ENCODE measurements at regions not wholly inside any gene's neighbourhood (a gene's known extent, or its start where the extent isn't known, plus 50 kb on each side); places are given as distances from the start of the nearest gene placed in this dataset.

DNA sequence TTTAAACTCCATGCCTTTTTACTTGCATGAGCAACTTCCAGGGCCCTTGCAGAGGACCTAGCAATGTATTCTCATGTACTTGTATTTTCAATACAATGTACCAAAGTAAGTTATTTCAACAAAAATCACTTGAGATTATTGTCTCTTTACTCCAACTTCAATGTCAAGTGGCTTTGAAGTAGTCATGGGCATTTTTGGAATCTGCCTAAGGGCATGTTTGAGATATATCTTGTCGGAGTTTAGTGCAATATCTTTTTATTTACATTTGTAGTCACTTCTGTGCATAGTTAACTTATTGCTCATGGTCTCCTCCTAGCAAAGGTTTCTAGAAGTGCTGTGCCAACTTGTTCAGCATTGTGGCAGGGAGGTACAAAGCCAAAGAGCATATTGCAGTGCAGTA lies 508.7 kb upstream of the SEMA3D start:
- H2AFZ ChIP-seq (ENCODE audit: control insufficient read depth, low read length), result no peak overlapping the region

DNA sequence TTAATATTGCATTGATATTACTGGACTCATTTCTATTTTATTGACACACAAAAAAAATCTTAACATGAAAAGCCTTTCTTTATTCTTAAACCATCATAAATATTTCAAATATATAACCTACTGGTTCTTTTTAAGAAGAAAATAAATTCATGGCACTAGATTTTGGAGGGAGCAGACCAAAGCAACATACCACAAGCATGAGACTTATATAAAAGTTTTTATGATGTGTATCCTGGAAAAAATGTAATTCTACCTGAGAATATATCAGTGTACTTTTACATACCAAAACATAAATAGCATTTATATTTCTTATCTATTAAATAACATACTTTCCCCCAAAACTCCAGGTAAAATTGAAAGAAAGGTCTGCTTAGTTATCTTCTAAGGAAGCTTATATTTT lies 508.2 kb upstream of the SEMA3D start:
- dilution Hi-C loops (cut with MboI; ENCODE audit: extremely low pct_ligation_motif_present, low sequenced_read_pairs), result no loop called here
- DNase-seq (ENCODE audit: low read depth, low spot score) (no peak), FAIRE-seq (no peak)
- Histone ChIP-seq H3K9me1 (ENCODE audit: control insufficient read depth, extremely low read depth, insufficient read depth, low read length) (no peaks in the 10 kb centered on the region), H4K20me1 (ENCODE audit: control insufficient read depth, extremely low read depth, insufficient read depth, low read length) (no peaks in the 10 kb centered on the region), H3K4me3 (ENCODE audit: control insufficient read depth in 2 of 3, extremely low read depth in 1 of 3, insufficient read depth in 2 of 3, low read depth in 1 of 3, low read length in 3 of 3) (no peak overlapping the region), H3K4me1 (ENCODE audit: control insufficient read depth, extremely low read depth, insufficient read depth, low read length) (peaks cover 18% of the 10 kb centered on the region), H2AFZ (ENCODE audit: control insufficient read depth, low read length) (no peak overlapping the region), H3K9ac (ENCODE audit: control insufficient read depth, extremely low read depth, insufficient read depth, low read length) (no peak overlapping the region), H3K36me3 (ENCODE audit: control insufficient read depth in 2 of 2, extremely low read depth in 1 of 2, insufficient read depth in 2 of 2, low read length in 2 of 2) (no peaks in the 10 kb centered on the region), H3K27ac (ENCODE audit: control insufficient read depth, insufficient read depth, low read length) (no peak overlapping the region), H3K9me3 (ENCODE audit: control insufficient read depth, low read depth, low read length) (no peaks in the 10 kb centered on the region), H3K79me2 (ENCODE audit: control insufficient read depth, insufficient read depth, low read length) (no peaks in the 10 kb centered on the region), H3K27me3 (ENCODE audit: control insufficient read depth, extremely low read depth, insufficient read depth, low read length) (no peaks in the 10 kb centered on the region), H3K4me2 (ENCODE audit: control insufficient read depth, extremely low read depth, insufficient read depth, low read depth, low read length) (no peak overlapping the region)
- TF ChIP-seq, protein P1, sequence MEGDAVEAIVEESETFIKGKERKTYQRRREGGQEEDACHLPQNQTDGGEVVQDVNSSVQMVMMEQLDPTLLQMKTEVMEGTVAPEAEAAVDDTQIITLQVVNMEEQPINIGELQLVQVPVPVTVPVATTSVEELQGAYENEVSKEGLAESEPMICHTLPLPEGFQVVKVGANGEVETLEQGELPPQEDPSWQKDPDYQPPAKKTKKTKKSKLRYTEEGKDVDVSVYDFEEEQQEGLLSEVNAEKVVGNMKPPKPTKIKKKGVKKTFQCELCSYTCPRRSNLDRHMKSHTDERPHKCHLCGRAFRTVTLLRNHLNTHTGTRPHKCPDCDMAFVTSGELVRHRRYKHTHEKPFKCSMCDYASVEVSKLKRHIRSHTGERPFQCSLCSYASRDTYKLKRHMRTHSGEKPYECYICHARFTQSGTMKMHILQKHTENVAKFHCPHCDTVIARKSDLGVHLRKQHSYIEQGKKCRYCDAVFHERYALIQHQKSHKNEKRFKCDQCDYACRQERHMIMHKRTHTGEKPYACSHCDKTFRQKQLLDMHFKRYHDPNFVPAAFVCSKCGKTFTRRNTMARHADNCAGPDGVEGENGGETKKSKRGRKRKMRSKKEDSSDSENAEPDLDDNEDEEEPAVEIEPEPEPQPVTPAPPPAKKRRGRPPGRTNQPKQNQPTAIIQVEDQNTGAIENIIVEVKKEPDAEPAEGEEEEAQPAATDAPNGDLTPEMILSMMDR (optimal IDR thresholded peaks at IDR 0.05 in 1 of 3, IDR thresholded peaks at IDR 0.05 in 1 of 3, conservative IDR thresholded peaks at IDR 0.05 in 1 of 3; ENCODE audit: extremely low read depth in 1 of 3, insufficient read depth in 2 of 3, low read length in 3 of 3), result no peak
- TF ChIP-seq EZH2 (IDR thresholded peaks at IDR 0.05; ENCODE audit: low read length), result no peak

More for the DNA sequence above, 508.7 kb upstream of the SEMA3D start:
- no peaks in the 10 kb centered on the region for H3K9me3 ChIP-seq (ENCODE audit: control insufficient read depth, low read depth, low read length)
- TF ChIP-seq EZH2 (IDR thresholded peaks at IDR 0.05; ENCODE audit: low read length), result no peak
- TF ChIP-seq, protein P1 (optimal IDR thresholded peaks at IDR 0.05 in 1 of 3, IDR thresholded peaks at IDR 0.05 in 1 of 3, conservative IDR thresholded peaks at IDR 0.05 in 1 of 3; ENCODE audit: extremely low read depth in 1 of 3, insufficient read depth in 2 of 3, low read length in 3 of 3), result no peak
- H3K4me1 ChIP-seq (ENCODE audit: control insufficient read depth, extremely low read depth, insufficient read depth, low read length), result peaks cover 18% of the 10 kb centered on the region
- H3K9ac ChIP-seq (ENCODE audit: control insufficient read depth, extremely low read depth, insufficient read depth, low read length), result no peak overlapping the region
- no peaks in the 10 kb centered on the region for H3K79me2 ChIP-seq (ENCODE audit: control insufficient read depth, insufficient read depth, low read length)
- no peak overlapping the region for H3K4me3 ChIP-seq (ENCODE audit: control insufficient read depth in 2 of 3, extremely low read depth in 1 of 3, insufficient read depth in 2 of 3, low read depth in 1 of 3, low read length in 3 of 3)
- no peak overlapping the region for H3K27ac ChIP-seq (ENCODE audit: control insufficient read depth, insufficient read depth, low read length)
- H4K20me1 ChIP-seq (ENCODE audit: control insufficient read depth, extremely low read depth, insufficient read depth, low read length), result no peaks in the 10 kb centered on the region
- peak overlapping the region; percentile 57 for H3K4me2 ChIP-seq (ENCODE audit: control insufficient read depth, extremely low read depth, insufficient read depth, low read depth, low read length)
- H3K9me1 ChIP-seq (ENCODE audit: control insufficient read depth, extremely low read depth, insufficient read depth, low read length), result no peaks in the 10 kb centered on the region
- DNase-seq (ENCODE audit: low read depth, low spot score), result peak; percentile 49
- peak; percentile 92 for FAIRE-seq
- dilution Hi-C loops (cut with MboI; ENCODE audit: extremely low pct_ligation_motif_present, low sequenced_read_pairs), result no loop called here
- no peaks in the 10 kb centered on the region for H3K27me3 ChIP-seq (ENCODE audit: control insufficient read depth, extremely low read depth, insufficient read depth, low read length)
- H3K36me3 ChIP-seq (ENCODE audit: control insufficient read depth in 2 of 2, extremely low read depth in 1 of 2, insufficient read depth in 2 of 2, low read length in 2 of 2), result no peaks in the 10 kb centered on the region

All from keratinocyte (primary cell).